Stimulated activated CD4-positive, alpha-beta T cell treated with anti-CD3 and anti-CD28 coated beads, Interleukin-15, amount 100 ng/mL, for 24 hours (primary cell): ENCODE measurements at regions not wholly inside any gene's neighbourhood (a gene's known extent, or its start where the extent isn't known, plus 50 kb on each side); places are given as distances from the start of the nearest gene placed in this dataset.
"Not testable (repeated sequence)": the region's sequence is repeated elsewhere in the genome, so short reads cannot be mapped to it uniquely, and the experiment has no call there.

Source experiments
- DNase-seq: peaks from one replicate; pipeline ENCODE4 v3.0.0-alpha.2; 2020

- peak; percentile 10 for DNase-seq
These were observed 141.4 kb upstream of the MRPS22 start for GRCh38 chr3:139202226-139202958.

- no peak for DNase-seq
These were observed 140.9 kb upstream of the MRPS22 start for GRCh38 chr3:139202959-139203349.

- no peak for DNase-seq
These were observed 140.1 kb upstream of the MRPS22 start for GRCh38 chr3:139203752-139204151.

DNA sequence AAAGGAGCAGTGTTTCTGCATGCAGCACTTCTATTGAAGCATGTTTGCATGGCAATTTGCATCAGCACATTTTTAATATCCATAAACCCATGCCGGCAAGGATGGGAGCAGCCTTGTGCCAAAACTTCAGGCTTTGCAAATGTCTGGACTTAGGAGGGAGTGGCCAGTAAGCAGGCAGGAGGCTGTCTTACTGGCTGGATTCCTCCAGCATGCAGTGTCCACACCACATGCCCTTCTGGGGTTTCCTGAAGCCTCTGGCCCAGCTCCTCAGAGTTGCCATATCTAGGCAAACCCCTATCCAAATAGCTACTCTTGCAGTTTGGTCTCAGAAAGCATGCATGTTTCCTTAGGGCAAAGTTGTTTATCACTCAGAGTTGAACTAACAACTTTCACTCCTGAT lies 139.1 kb upstream of the MRPS22 start:
- no peak for DNase-seq

- no peak for DNase-seq
These were observed 129.9 kb upstream of the MRPS22 start for GRCh38 chr3:139213936-139214335.

GRCh38 chr3:139216958-139217357 lies 126.9 kb upstream of the MRPS22 start:
- no peak for DNase-seq

GRCh38 chr3:139217633-139218032 lies 126.2 kb upstream of the MRPS22 start:
- no peak for DNase-seq

DNA sequence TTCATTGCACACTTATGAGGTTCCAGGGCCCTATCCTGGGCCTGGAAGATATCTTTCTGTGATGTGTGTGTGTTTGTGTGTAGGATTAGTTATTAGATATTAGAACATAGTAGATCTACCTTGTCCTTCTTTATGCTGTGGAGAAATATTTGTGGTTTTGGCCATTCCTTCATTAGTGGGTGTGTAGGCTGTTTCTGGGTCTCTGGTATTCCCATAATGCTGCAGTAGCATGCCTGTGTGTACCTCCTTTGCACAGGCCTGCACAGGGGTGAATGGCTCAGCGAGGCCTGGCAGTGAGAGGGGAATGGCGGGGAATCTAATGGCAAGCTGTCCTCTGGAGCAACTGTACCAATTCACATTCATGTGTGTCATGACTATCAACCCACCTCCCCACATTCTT lies 125.8 kb upstream of the MRPS22 start:
- no peak for DNase-seq

- no peak for DNase-seq
These were observed 124.4 kb upstream of the MRPS22 start for GRCh38 chr3:139219463-139219862.

- DNase-seq, result no peak
These were observed 121.6 kb upstream of the MRPS22 start for GRCh38 chr3:139222100-139222657.

GRCh38 chr3:139225548-139225947 lies 118.3 kb upstream of the MRPS22 start:
- DNase-seq, result no peak

DNA sequence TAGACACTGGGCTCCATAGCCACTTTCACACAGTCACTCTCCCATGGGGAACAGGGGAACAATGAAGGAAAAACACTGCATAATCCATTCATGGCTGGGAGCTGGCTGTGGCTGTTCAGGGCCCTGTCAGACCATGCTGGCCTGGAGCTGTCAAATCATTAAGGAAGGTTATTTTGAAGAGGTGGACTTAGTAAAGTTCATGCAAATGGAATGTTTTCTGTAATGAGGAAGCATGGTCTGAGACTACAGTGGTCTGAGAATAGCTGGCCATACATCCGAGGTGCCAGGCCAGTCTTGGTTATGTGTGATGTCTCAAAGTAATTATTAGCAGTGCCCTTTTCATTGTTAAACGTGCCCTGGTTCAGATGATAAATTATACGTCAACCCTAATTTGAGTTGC lies 117.1 kb upstream of the MRPS22 start:
- DNase-seq, result no peak

DNA sequence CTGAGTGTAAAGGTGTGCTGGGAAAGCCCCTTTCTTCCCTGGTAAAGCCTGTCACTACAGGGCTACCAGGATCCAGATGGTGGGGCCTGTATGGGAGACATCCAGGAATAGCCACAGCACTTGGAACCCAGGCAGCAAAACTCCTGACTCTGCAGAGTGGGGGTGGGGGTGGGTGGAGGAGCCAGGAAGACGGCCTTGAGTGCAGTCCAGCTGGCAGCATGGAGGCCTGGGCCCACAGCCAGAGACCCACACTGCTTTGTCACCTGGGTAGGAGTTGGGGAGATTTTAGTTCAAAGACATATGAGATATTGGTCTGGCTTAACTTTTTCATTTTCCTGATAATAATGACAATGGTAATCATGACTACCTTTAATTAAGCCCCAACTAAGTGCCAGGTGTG lies 116.7 kb upstream of the MRPS22 start:
- DNase-seq, result no peak

DNA sequence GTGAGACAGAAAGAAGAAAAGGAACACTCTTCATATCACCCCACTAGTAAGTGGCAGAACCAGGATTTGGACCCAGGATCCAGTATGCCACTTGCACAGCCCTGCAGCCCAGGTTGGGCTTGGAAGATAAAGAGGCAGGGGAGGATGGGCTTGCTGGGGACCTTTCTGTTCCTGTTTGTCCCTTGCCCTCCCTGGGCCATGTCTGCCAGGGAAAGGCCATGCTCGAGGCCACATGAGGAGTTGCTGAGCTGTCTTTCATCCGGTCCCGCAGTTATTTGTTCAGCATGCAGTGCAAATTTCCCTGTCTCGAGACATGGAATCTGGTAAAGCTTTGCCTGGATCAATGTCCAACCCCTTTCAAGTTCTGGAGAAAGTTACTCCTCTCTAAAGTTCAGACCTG lies 116.0 kb upstream of the MRPS22 start:
- DNase-seq, result no peak

GRCh38 chr3:139230391-139230790 lies 113.4 kb upstream of the MRPS22 start:
- DNase-seq, result no peak

GRCh38 chr3:139231555-139232281 lies 112.1 kb upstream of the MRPS22 start:
- no peak for DNase-seq

GRCh38 chr3:139232341-139232740 lies 111.5 kb upstream of the MRPS22 start:
- DNase-seq, result not testable (repeated sequence)

DNA sequence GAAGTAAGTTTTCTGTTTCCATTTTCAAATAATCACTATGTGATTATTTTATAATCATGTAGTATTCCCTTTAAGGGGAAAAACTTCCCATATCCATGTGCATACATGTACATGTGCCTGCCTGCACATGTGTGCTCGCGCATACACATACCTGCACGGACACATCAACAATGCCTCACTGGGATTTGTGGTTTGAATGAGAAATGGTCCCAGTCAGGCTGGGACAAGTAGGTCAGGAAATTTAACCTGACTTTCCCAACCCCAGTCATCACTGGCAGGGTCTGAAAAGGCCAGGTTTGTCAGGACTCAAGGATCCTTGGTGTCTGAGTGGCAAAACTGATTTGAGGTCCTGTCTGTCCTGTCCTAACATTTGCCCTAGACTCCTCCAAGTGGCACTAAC lies 109.3 kb upstream of the MRPS22 start:
- DNase-seq, result no peak

GRCh38 chr3:139235192-139235591 lies 108.6 kb upstream of the MRPS22 start:
- no peak for DNase-seq

DNA sequence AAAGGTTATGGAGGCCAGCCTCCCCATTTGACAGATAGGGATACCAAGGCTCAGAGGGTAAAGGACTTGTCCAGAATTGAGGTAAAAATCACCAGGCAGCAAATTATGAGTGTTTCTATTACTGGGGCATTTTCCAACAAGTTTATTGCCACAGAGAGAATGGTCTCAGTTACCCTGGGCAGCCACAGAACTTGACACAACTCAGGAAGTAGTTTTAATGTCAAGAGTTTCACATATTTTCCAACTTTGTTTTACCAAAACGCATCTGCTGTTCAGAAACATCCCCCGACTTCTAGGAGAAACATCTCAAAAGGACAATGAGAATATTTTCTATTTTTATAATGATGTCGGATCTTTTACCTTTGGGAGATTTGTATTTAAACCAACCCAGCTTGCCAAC lies 107.5 kb upstream of the MRPS22 start:
- no peak for DNase-seq

DNA sequence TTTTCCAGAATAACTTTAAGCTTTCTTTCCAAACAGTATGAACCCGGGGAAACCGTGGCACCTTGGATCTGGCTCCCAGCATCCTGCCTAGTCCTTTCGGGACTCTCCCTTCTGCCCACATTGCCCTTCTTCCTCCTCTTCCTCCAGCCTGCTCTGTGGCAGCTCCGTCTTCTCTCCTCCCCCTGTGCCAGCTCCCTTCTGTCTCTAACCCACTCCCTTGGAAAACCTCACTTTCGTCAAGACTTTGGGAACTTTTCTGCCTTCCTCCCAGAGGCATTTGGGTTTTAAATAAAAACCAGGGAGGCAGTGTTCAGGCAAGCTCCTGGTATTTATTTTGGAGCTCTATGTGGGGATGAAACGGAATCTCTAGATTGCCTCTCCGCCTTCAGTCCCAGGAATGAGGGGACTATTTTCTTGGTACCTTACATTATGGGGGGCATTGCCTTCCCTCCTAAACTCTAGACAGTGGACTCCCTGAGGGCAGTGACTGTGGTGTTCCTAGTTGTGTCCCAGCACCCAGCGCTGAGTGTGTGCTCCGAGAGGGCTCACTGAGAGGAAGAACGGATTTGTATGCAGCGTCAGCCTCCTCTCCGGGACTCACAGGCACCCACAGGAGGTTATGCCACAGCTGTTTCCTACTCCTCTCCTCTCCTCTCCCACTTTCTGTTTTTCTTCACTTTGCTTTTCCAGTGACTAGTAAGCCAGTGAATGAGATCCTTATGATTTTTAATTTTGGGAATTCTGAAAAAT lies 105.4 kb upstream of the MRPS22 start:
- no peak for DNase-seq

- no peak for DNase-seq
These were observed 104.3 kb upstream of the MRPS22 start for GRCh38 chr3:139239550-139239949.

- no peak for DNase-seq
These were observed 102.0 kb upstream of the MRPS22 start for GRCh38 chr3:139241783-139242182.

DNA sequence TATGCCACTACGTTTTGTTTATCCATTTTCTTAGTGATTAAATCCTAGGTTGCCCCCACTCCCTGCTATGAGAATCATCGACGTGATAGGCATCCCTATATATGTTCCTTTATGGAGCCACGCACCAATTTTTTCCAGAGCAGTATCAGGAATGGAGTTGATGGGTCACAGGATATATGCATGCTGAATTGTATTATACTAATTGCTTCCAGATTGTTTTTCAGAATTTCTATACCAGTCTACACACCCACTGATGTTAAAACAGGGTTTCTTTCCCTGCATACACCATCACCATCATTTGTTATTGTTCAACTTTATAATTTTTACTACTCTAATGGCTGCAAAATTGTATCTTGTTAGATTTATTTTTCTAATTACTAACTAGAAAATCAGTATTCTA lies 100.1 kb upstream of the MRPS22 start:
- DNase-seq, result no peak
